ENCODE measurements at regions not wholly inside any gene's neighbourhood (a gene's known extent, or its start where the extent isn't known, plus 50 kb on each side); places are given as distances from the start of the nearest gene placed in this dataset.
A peak's percentile ranks its signal among the peaks of the same experiment; 100 is the strongest.

DNA sequence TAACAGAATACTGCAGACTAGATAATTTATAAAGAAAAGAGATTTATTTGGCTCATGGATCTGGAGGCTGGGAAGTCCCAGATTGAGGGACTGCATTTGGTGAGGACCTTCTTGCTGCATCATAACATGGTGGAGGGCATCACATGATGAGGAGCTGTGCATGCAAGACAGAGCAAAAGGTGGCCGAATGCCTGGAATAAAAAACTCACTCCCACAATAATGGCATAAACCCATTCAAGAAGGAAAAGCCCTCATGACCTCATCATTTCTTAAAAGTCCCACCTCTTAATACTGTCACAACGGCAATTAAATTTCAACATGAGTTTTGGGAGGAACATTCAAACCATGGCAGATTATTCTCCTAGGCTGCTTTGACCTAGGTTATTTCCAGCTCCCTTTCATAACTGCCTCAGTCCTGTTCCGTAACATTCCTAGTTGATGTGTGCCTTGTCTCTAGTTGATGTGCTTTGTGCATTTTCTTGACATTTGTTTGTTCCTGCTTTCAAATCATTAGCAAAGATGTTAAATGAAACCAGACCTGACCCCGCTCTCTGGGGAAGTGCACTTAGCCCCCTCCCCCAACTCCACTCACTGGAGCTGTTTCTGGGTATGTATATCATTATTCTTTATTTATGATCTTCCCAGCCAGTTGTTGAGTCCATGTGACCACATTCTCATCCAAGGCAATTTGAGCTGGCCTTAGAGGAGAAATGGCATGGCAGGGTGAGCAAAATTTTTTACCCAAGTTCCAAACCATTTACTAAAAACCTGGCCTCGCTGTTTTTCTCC lies 148.5 kb downstream of the GDAP2 start:
- TF ChIP-seq CTCF (IDR thresholded peaks at IDR 0.05; ENCODE audit: unreplicated experiment): no peak
- H3K36me3 Mint-ChIP-seq: peaks cover 4% of the 10 kb centered on the region
- H3K27me3 Mint-ChIP-seq (ENCODE audit: low read depth): no peaks in the 10 kb centered on the region
- peaks cover 25% of the 10 kb centered on the region for H3K4me1 Mint-ChIP-seq
- DNase-seq (ENCODE audit: low spot score in 2 of 2, unreplicated experiment in 2 of 2): no peak
- no peak overlapping the region for H3K4me3 Mint-ChIP-seq
- H3K9me3 Mint-ChIP-seq: peaks cover 19% of the 10 kb centered on the region
- peak overlapping the region; percentile 54 for H3K27ac Mint-ChIP-seq

GRCh38 chr1:117782056-117782455 lies 147.4 kb downstream of the GDAP2 start:
- Mint-ChIP-seq H3K4me1 (peaks cover 25% of the 10 kb centered on the region), H3K9me3 (peaks cover 19% of the 10 kb centered on the region), H3K36me3 (peaks cover 4% of the 10 kb centered on the region)

GRCh38 chr1:117783606-117784396 lies 145.6 kb downstream of the GDAP2 start:
- no peak for TF ChIP-seq CTCF (IDR thresholded peaks at IDR 0.05; ENCODE audit: unreplicated experiment)
- peaks cover 25% of the 10 kb centered on the region for H3K4me1 Mint-ChIP-seq
- H3K36me3 Mint-ChIP-seq: peaks cover 3% of the 10 kb centered on the region
- no peak overlapping the region for H3K27ac Mint-ChIP-seq
- no peak overlapping the region for H3K4me3 Mint-ChIP-seq
- DNase-seq (ENCODE audit: low spot score in 2 of 2, unreplicated experiment in 2 of 2): no peak
- H3K27me3 Mint-ChIP-seq (ENCODE audit: low read depth): no peaks in the 10 kb centered on the region
- peaks cover 12% of the 10 kb centered on the region for H3K9me3 Mint-ChIP-seq

More at GRCh38 chr1:117782056-117782455, 147.4 kb downstream of the GDAP2 start:
- Mint-ChIP-seq H3K4me3 (no peak overlapping the region), H3K27me3 (ENCODE audit: low read depth) (no peaks in the 10 kb centered on the region), H3K27ac (peak overlapping the region; percentile 28)
- no peak for DNase-seq (ENCODE audit: low spot score in 2 of 2, unreplicated experiment in 2 of 2)
- TF ChIP-seq CTCF (IDR thresholded peaks at IDR 0.05; ENCODE audit: unreplicated experiment): no peak

- Mint-ChIP-seq H3K27me3 (ENCODE audit: low read depth) (no peaks in the 10 kb centered on the region), H3K4me3 (no peak overlapping the region), H3K36me3 (peaks cover 2% of the 10 kb centered on the region), H3K9me3 (peaks cover 17% of the 10 kb centered on the region), H3K4me1 (peaks cover 3% of the 10 kb centered on the region), H3K27ac (no peak overlapping the region)
- TF ChIP-seq CTCF (IDR thresholded peaks at IDR 0.05; ENCODE audit: unreplicated experiment): no peak
- no peak for DNase-seq (ENCODE audit: low spot score in 2 of 2, unreplicated experiment in 2 of 2)
Measured at GRCh38 chr1:117788014-117788413, 141.4 kb downstream of the GDAP2 start.

- Mint-ChIP-seq H3K4me3 (no peak overlapping the region), H3K36me3 (no peaks in the 10 kb centered on the region), H3K9me3 (peaks cover 11% of the 10 kb centered on the region), H3K4me1 (peaks cover 9% of the 10 kb centered on the region), H3K27ac (no peak overlapping the region), H3K27me3 (ENCODE audit: low read depth) (no peaks in the 10 kb centered on the region)
- no peak for TF ChIP-seq CTCF (IDR thresholded peaks at IDR 0.05; ENCODE audit: unreplicated experiment)
- no peak for DNase-seq (ENCODE audit: low spot score in 2 of 2, unreplicated experiment in 2 of 2)
Measured at GRCh38 chr1:117793413-117793812, 136.0 kb downstream of the GDAP2 start.

Measured in mesothelial cell of epicardium (in vitro differentiated cells).